Adrenal gland (tissue), 9 donors: ENCODE measurements at regions not wholly inside any gene's neighbourhood (a gene's known extent, or its start where the extent isn't known, plus 50 kb on each side); places are given as distances from the start of the nearest gene placed in this dataset.

ENCODE experiments used
- DNase-seq, 7 donors: peaks; one replicate each; pipeline ENCODE4 v3.0.0-alpha.2; 2019 to 2020
- H3K27ac ChIP-seq, 5 donors: fragments of 200-600 bp; sonication (generic) in 4 of 5; 1 replicate in 3 of 5; 2 replicates in 2 of 5; pipeline versions ENCODE4 v1.5.1 to v1.8.0; 2016 to 2020; ENCODE audit warnings: mild to moderate bottlenecking in 1 of 5
- H3K27me3 ChIP-seq: fragments of 200-600 bp; 2 replicates; pipeline ENCODE4 v1.8.0; 2021
- H3K36me3 ChIP-seq, 2 donors: fragments of 200-600 bp; replicated peaks in 1 of 2; 1 replicate in 1 of 2; 2 replicates in 1 of 2; pipeline versions ENCODE4 v1.5.1 to v1.8.0; 2018 to 2022
- H3K4me1 ChIP-seq, 2 donors: fragments of 200-600 bp; replicated peaks in 1 of 2; 1 replicate in 1 of 2; 2 replicates in 1 of 2; pipeline versions ENCODE4 v1.5.1 to v1.8.0; 2018 to 2021
- H3K4me3 ChIP-seq, 4 donors: fragments of 200-600 bp; sonication (generic) in 3 of 4; one replicate each; pipeline ENCODE4 v1.5.1; 2016 to 2018
- H3K9me3 ChIP-seq, 3 donors: fragments of 200-600 bp; sonication (generic) in 1 of 3; replicated peaks in 1 of 3; 1 replicate in 2 of 3; 2 replicates in 1 of 3; pipeline versions ENCODE4 v1.5.1 to v1.8.0; 2016 to 2021
- CTCF ChIP-seq, 6 experiments: fragments of 450-650 bp in 4 of 6; fragments of 200-600 bp in 2 of 6; sonication (generic) in 1 of 6; IDR thresholded peaks; 1 replicate in 5 of 6; 2 replicates in 1 of 6; pipeline versions ENCODE4 v1.5.1 to v1.8.0; 2016 to 2021; ENCODE audit warnings: antibody characterized with exemption in 6 of 6, mild to moderate bottlenecking in 2 of 6, moderate library complexity in 1 of 6
- POLR2A ChIP-seq, 2 donors: fragments of 450-650 bp; IDR thresholded peaks; one replicate each; pipeline ENCODE4 v1.6.1; 2017; ENCODE audit warnings: antibody characterized with exemption in 2 of 2, mild to moderate bottlenecking in 2 of 2, moderate library complexity in 1 of 2
- WGBS, 4 donors: extraction: QIAGEN DNeasy Blood & Tissue Kit in 2 of 4; methylation state at CpG; one replicate each; pipeline versions ENCODE4 v1.1.5 to v1.1.7; 2013 to 2017; 5-methylcytosine and 5-hydroxymethylcytosine counted together
- intact Hi-C, 2 donors: fragments of 100-400 bp; cut with DNase I; formaldehyde crosslinking; loops; one replicate each; pipeline versions ENCODE4 v1.14.1 to v1.15.0; 2022 to 2023
- donor health status: healthy with polysubstance abuse.
- donor health status: Bipolar disorder and iron deficiency.
- donor health status: DM: yes; HTN: yes; CAD: no.
- donor health status: DM: no; HTN: no; CAD: no.
- donor health status: DM: no; HTN: no; CAD: no.

- no peak for DNase-seq
- no peaks in the 10 kb centered on the region for H3K27me3 ChIP-seq
- TF ChIP-seq POLR2A (IDR thresholded peaks at IDR 0.05) (no peak), CTCF (IDR thresholded peaks at IDR 0.05) (no peak)
- H3K36me3 ChIP-seq, result no peaks in the 10 kb centered on the region
- no peaks in the 10 kb centered on the region for H3K4me1 ChIP-seq
- no peak overlapping the region for H3K4me3 ChIP-seq
- WGBS, 4 donors, result 95 to 100% (median 96%) methylated on average over 1 of the region's 1 CpG
- no peaks in the 10 kb centered on the region for H3K9me3 ChIP-seq
- no peak overlapping the region for H3K27ac ChIP-seq
- intact Hi-C loops, result no loop called here
These were observed 106.8 kb upstream of the NREP start for GRCh38 chr5:111863801-111864200.

- Histone ChIP-seq H3K9me3 (no peaks in the 10 kb centered on the region), H3K4me3 (no peak overlapping the region), H3K4me1 (no peaks in the 10 kb centered on the region), H3K27me3 (no peaks in the 10 kb centered on the region), H3K27ac (no peak overlapping the region), H3K36me3 (no peaks in the 10 kb centered on the region)
- intact Hi-C loops, result no loop called here
- no peak for TF ChIP-seq POLR2A (IDR thresholded peaks at IDR 0.05)
- no peak for TF ChIP-seq CTCF (IDR thresholded peaks at IDR 0.05)
- DNase-seq, result peak in 1 of 7 donors; percentile 1
- 64 to 70% (median 65%) methylated on average over 4 of the region's 4 CpGs for WGBS, 4 donors
These were observed 102.7 kb upstream of the NREP start for GRCh38 chr5:111859533-111860270.

- intact Hi-C loops, result no loop called here
- H3K9me3 ChIP-seq, result no peaks in the 10 kb centered on the region
- TF ChIP-seq CTCF (IDR thresholded peaks at IDR 0.05), result no peak
- TF ChIP-seq POLR2A (IDR thresholded peaks at IDR 0.05), result no peak
- no peaks in the 10 kb centered on the region for H3K4me1 ChIP-seq
- H3K4me3 ChIP-seq, result no peak overlapping the region
- H3K27ac ChIP-seq, result no peak overlapping the region
- no peaks in the 10 kb centered on the region for H3K36me3 ChIP-seq
- H3K27me3 ChIP-seq, result no peaks in the 10 kb centered on the region
- no peak for DNase-seq
These were observed 102.0 kb upstream of the NREP start for GRCh38 chr5:111859031-111859430.

GRCh38 chr5:111857623-111858022, 100.6 kb upstream of the NREP start:
- intact Hi-C loops, result no loop called here
- no peak for DNase-seq
- no peak overlapping the region for H3K4me3 ChIP-seq
- H3K4me1 ChIP-seq, result no peaks in the 10 kb centered on the region
- no peak for TF ChIP-seq CTCF (IDR thresholded peaks at IDR 0.05)
- no peak overlapping the region for H3K27ac ChIP-seq
- H3K27me3 ChIP-seq, result no peaks in the 10 kb centered on the region
- no peaks in the 10 kb centered on the region for H3K9me3 ChIP-seq
- H3K36me3 ChIP-seq, result no peaks in the 10 kb centered on the region
